Stimulated activated naive CD8-positive, alpha-beta T cell treated with anti-CD3 and anti-CD28 coated beads, Interleukin-15, Interleukin-2, amounts not matched to agents 100 ng/mL and 50 ng/mL, for 24 hours (primary cell): ENCODE measurements at regions not wholly inside any gene's neighbourhood (a gene's known extent, or its start where the extent isn't known, plus 50 kb on each side); places are given as distances from the start of the nearest gene placed in this dataset.

Experiments
- H3K27ac Mint-ChIP-seq: one replicate; pipeline ENCODE4 v1.8.0; 2021; ENCODE audit warnings: mild to moderate bottlenecking, mixed read lengths
- H3K27me3 Mint-ChIP-seq: one replicate; pipeline ENCODE4 v1.8.0; 2021; ENCODE audit warnings: mixed read lengths
- H3K36me3 Mint-ChIP-seq: one replicate; pipeline ENCODE4 v1.8.0; 2021; ENCODE audit warnings: low read depth, mixed read lengths
- H3K4me1 Mint-ChIP-seq: one replicate; pipeline ENCODE4 v1.8.0; 2021; ENCODE audit warnings: low read depth, mixed read lengths
- H3K4me3 Mint-ChIP-seq: one replicate; pipeline ENCODE4 v1.8.0; 2021; ENCODE audit warnings: mild to moderate bottlenecking, mixed read lengths
- H3K9me3 Mint-ChIP-seq: one replicate; pipeline ENCODE4 v1.8.0; 2021; ENCODE audit warnings: mixed read lengths

DNA sequence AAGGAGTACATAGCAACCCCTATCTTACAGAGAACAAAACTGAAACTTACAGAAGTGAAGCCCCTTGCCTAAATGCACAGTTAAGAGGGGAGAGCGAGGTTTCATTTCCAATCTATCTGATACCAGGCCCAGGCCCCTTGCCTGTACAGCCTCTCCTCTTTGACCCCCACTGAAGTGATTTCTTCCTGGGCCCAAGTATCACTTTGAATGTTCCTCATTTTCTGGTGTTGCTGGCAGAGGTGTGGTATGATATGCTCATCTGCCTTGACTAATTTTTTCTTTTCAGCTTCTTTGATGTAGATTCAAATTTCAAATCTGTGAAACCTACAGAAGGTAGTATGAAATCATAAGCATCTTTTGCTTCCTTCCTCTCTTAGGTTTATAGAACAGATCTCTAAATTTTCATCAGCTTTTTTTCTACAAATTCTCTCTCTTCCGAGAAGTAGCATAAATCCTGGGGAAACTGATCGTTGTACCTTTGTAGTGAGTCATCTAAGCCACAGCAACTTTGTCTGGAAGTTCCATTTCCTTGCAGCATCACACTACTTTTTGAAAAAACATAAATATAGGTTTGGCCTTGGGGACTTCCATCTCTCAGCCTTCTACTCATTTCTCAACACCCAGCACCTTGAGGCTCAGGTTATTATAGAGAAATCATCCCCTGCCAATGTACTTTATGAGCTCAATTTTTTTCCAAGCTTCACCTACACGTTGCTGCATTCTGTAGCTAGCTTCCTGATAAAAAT lies 402.4 kb upstream of the PTGER4 start:
- no peaks in the 10 kb centered on the region for H3K27me3 Mint-ChIP-seq
- H3K36me3 Mint-ChIP-seq = no peaks in the 10 kb centered on the region
- H3K4me1 Mint-ChIP-seq = peaks cover 53% of the 10 kb centered on the region
- peaks cover 6% of the 10 kb centered on the region for H3K9me3 Mint-ChIP-seq
- H3K27ac Mint-ChIP-seq = peak overlapping the region; percentile 99
- peak overlapping the region; percentile 63 for H3K4me3 Mint-ChIP-seq

DNA sequence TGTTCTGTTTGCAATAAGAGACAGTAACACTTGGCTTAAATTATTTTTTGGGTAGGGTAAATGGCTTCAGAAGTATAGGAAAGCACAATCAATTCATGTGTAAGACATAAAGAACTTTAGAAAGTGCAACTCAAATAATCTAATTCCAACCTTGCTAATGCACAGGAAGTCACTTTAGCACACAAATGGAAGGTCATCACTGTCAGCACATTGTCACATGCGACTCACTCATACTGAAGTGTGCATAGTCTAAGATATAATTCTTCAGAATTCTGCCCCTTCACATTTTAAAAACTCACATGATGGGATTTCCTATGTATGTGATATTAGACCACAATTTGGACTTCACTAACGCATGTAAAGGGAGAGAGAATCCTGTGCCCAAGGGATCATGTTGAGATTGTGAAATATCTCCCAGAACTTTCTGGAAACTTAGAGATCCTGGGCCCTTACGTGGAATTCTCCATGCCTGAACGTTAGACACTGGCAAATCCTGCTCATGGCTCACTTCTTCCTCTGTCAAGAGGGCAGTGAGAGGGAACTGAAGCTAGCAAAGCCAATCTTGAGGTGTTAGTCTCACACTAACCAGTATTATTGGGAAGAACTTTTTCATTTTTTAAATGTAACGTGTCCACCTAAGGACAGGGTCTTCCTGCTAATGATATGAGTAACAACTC lies 403.2 kb upstream of the PTGER4 start:
- H3K9me3 Mint-ChIP-seq = peaks cover 9% of the 10 kb centered on the region
- peaks cover 55% of the 10 kb centered on the region for H3K4me1 Mint-ChIP-seq
- H3K4me3 Mint-ChIP-seq = peak overlapping the region; percentile 63
- H3K27me3 Mint-ChIP-seq = no peaks in the 10 kb centered on the region
- H3K27ac Mint-ChIP-seq = peak overlapping the region; percentile 99
- no peaks in the 10 kb centered on the region for H3K36me3 Mint-ChIP-seq

DNA sequence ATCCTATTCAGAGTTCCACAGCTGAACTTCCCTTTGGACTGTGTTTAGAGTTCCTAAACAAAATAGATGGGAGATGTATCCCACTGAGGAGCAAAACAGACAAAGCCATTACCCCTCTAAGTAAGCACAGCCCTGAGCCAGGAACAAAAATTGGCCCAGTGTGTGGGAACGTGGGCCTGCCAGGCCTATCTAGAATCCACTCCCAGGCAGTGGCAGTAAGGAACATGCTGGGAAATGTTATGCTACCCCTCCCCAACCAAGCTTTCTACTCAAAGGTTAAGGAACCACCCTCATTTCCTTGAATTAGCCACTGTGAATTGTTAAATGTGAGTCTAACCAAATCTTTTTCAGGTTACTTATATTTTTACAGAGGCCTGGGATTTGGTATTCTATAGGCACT lies 405.1 kb upstream of the PTGER4 start:
- peaks cover 60% of the 10 kb centered on the region for H3K4me1 Mint-ChIP-seq
- no peak overlapping the region for H3K4me3 Mint-ChIP-seq
- H3K27me3 Mint-ChIP-seq = no peaks in the 10 kb centered on the region
- H3K27ac Mint-ChIP-seq = no peak overlapping the region
- H3K36me3 Mint-ChIP-seq = no peaks in the 10 kb centered on the region
- H3K9me3 Mint-ChIP-seq = peaks cover 9% of the 10 kb centered on the region

DNA sequence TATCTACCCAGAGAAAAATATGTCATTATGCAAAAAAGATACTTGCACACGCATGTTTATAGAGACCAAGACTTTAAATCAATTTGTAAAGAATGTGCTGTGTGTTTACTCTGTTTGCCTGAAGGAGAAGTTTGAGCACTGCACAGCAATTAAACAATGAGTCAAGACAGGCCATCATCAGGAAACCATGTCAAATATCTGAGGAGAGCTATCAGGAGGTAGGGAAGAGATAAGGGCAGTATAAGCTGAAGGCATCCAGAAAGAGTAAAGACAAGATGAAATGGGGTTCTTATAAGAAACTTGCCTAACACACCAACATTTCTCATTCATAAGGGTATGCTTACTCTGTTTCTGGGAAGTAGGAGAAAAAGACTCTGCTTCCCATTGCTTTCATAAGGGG lies 405.8 kb upstream of the PTGER4 start:
- no peak overlapping the region for H3K27ac Mint-ChIP-seq
- peaks cover 54% of the 10 kb centered on the region for H3K4me1 Mint-ChIP-seq
- no peaks in the 10 kb centered on the region for H3K36me3 Mint-ChIP-seq
- no peaks in the 10 kb centered on the region for H3K27me3 Mint-ChIP-seq
- no peak overlapping the region for H3K4me3 Mint-ChIP-seq
- peaks cover 9% of the 10 kb centered on the region for H3K9me3 Mint-ChIP-seq

DNA sequence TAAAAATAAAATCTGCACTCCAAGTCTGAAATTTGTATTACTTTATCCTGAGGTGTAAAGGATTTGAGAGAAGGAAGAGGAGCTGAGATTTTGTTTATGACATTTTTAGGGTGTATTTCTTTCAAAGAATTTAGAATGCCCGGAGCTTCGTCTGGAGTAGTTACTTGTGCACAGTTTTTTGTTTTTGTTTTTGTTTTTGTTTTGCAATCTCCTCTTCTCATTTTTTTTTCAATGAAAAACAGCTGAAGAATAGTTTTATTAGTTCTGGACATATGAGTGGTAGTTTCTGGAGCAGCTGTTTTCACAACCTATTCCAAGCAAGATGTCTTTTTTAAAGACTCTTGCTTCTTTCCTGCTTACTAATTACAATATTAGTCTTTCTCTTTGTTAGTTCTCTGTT lies 408.2 kb upstream of the PTGER4 start:
- Mint-ChIP-seq H3K9me3 (peaks cover 9% of the 10 kb centered on the region), H3K4me3 (no peak overlapping the region), H3K36me3 (no peaks in the 10 kb centered on the region), H3K4me1 (peaks cover 29% of the 10 kb centered on the region), H3K27me3 (no peaks in the 10 kb centered on the region), H3K27ac (no peak overlapping the region)

DNA sequence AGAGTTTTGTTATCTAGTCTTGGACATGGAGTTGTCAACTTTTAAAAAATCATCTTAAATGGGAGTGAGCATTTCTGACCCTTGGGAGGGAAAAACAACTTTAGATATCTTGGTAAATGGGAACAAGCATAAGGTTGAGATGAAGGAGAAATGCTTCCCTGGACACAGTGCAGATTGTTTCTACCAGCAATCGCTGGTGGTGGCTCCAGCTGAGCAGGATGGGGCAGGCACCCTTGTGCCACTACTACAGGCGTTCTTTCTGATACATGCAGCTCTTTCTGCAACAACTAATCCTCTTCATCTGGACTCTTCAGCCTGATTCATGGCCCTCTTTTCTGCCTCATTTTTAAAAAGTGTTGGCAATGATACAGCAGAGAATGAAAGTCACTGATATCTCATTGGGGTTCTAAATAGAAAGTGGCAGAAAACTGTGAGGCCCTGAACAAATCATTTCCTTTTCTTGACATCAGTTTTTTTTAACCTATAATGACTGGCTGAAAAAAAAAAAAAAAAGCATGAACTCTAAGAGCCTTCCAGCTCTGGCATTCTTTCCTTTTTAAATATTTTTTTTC lies 409.4 kb upstream of the PTGER4 start:
- H3K4me3 Mint-ChIP-seq = no peak overlapping the region
- no peaks in the 10 kb centered on the region for H3K27me3 Mint-ChIP-seq
- no peaks in the 10 kb centered on the region for H3K36me3 Mint-ChIP-seq
- no peak overlapping the region for H3K27ac Mint-ChIP-seq
- H3K9me3 Mint-ChIP-seq = peaks cover 5% of the 10 kb centered on the region
- H3K4me1 Mint-ChIP-seq = peaks cover 18% of the 10 kb centered on the region

DNA sequence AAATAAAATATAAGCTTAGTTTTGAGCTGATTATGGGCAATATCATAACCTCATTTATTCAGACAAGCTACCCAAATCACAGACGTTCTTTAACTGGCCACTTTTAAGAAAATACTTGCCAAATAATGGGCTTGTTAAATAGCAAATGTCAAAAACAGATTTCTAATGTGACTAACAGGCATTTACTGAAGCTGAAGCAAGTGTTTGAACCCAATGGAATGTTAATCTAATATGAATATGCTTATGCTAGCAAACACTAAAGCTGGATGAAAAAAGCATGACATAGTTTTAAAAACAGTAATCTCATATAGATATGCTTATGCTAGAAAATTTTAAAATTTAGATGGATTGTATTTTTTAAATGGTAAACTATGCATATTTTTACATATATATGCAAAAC lies 411.6 kb upstream of the PTGER4 start:
- H3K27me3 Mint-ChIP-seq = no peaks in the 10 kb centered on the region
- H3K4me3 Mint-ChIP-seq = no peak overlapping the region
- peaks cover 5% of the 10 kb centered on the region for H3K9me3 Mint-ChIP-seq
- no peak overlapping the region for H3K27ac Mint-ChIP-seq
- H3K36me3 Mint-ChIP-seq = no peaks in the 10 kb centered on the region
- H3K4me1 Mint-ChIP-seq = peaks cover 13% of the 10 kb centered on the region

DNA sequence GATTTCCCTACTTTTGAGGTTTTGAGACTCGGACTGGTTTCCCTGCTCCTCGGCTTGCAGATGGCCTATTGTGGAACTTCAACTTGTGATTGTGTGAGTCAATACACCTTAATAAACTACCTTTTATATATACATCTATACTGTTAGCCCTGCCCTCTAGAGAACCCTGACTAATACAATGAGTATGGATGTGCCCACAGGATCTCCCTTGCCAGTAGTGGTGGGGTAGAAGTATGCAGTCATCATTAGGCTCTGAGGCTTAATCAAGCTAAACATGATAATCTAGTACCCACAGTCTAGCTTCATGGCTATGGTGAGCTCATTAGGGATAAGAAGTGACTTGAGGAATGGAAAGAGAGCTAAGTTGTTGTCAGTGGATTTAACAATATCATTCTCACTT lies 412.8 kb upstream of the PTGER4 start:
- Mint-ChIP-seq H3K27ac (no peak overlapping the region), H3K4me1 (peaks cover 13% of the 10 kb centered on the region), H3K27me3 (no peaks in the 10 kb centered on the region), H3K4me3 (no peak overlapping the region), H3K9me3 (peaks cover 3% of the 10 kb centered on the region), H3K36me3 (no peaks in the 10 kb centered on the region)

DNA sequence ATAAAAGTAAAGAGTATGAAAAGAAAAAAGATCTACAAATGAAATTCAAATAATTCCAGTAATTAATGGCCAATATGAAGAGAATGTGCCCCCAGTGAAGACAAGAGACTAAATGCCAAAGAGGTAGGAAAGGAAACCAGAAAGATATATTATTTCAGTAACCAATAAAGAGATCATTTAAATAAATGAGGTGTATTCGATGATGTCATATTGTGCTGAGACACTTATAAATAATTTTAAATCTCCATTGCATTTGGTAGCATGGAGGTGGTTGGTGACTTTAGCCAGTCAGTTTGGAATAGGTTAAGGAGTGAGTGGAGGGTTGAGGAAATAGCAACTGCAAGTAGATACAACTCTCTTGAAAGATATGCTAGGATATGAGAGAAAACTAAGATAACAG lies 417.7 kb upstream of the PTGER4 start:
- Mint-ChIP-seq H3K27ac (peak overlapping the region; percentile 22), H3K9me3 (peaks cover 5% of the 10 kb centered on the region), H3K4me3 (no peak overlapping the region), H3K27me3 (no peaks in the 10 kb centered on the region), H3K36me3 (peaks cover 5% of the 10 kb centered on the region), H3K4me1 (peaks cover 7% of the 10 kb centered on the region)

DNA sequence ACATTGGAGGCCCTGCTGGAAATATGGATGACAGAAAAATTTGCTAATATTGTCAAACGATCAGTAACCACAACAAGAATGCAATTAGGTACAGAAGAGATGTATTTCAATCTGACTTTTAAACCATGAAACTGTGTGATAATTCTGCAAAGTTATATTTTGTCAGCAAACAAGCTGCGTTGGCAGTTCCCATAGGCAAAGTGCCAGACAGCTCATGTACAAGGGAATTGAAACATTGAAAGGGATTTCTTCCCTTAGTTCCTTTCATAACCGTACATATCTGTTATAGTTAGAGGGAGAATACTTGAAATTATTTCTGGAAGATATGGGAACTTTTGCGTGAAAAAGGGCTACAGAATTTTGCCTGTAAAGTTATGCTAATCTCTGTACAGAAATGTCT lies 419.4 kb upstream of the PTGER4 start:
- peaks cover 7% of the 10 kb centered on the region for H3K4me1 Mint-ChIP-seq
- H3K27ac Mint-ChIP-seq = no peak overlapping the region
- no peak overlapping the region for H3K4me3 Mint-ChIP-seq
- no peaks in the 10 kb centered on the region for H3K27me3 Mint-ChIP-seq
- peaks cover 5% of the 10 kb centered on the region for H3K9me3 Mint-ChIP-seq
- peaks cover 5% of the 10 kb centered on the region for H3K36me3 Mint-ChIP-seq

DNA sequence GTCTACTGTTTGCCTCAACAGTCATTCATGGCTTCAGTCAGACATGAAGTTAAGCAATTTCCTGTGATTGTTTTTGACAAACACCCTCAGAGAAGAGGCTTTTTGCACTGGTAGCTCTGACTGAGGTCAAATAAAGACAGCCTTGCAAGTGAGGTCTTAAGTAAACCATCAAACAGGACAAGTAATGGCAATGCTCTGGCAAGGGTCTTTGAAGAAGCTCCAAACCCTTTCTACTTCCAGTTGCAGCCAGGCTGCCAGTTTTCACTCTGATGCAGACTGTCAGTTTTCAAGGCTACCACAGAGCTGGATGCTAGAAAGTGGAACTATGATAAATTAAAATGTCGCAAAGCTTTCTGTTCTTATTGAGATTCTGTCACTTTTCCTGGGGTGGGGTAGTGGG lies 421.5 kb upstream of the PTGER4 start:
- peaks cover 7% of the 10 kb centered on the region for H3K4me1 Mint-ChIP-seq
- peaks cover 5% of the 10 kb centered on the region for H3K9me3 Mint-ChIP-seq
- no peak overlapping the region for H3K4me3 Mint-ChIP-seq
- no peaks in the 10 kb centered on the region for H3K27me3 Mint-ChIP-seq
- H3K36me3 Mint-ChIP-seq = peaks cover 5% of the 10 kb centered on the region
- H3K27ac Mint-ChIP-seq = no peak overlapping the region

DNA sequence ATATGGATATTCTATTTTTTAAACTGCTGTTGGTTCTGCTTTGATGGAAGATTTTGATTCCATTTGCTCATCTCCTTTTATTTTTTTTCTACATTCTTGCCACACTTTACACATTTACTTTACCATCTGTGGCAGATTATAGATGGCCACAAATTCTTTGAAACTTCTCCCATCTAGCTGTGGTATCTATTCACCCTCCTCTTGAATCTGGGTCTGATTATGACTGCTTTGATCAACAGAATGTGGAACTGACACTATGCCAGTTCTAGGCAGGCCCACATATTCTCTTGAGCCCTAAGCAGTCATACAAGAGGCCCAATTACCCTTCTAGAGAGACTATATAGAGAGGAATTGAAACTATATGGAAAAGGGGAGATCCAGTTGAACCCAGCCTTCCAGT lies 439.0 kb upstream of the PTGER4 start:
- Mint-ChIP-seq H3K4me3 (no peak overlapping the region), H3K27ac (no peak overlapping the region), H3K27me3 (no peaks in the 10 kb centered on the region), H3K9me3 (peaks cover 8% of the 10 kb centered on the region), H3K4me1 (peaks cover 15% of the 10 kb centered on the region), H3K36me3 (no peaks in the 10 kb centered on the region)

DNA sequence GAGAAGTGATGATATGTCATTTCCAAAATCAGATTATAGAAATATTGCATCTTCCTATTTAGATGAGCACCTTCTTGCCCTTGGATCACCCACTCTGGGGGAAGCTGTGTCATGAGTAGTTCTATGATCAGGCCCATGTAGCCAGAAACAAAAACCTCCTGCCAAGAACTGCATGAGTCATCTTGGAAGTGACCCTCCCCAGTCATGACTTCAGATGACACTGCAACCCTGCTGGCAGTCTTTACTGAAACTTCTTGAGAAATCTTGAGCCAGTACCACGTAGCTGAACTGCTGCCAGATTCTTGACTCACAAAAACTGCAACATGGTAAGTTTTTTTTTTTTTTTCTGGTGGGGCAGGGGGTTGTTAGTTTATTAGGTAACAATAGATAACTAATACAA lies 439.6 kb upstream of the PTGER4 start:
- no peaks in the 10 kb centered on the region for H3K36me3 Mint-ChIP-seq
- H3K27ac Mint-ChIP-seq = no peak overlapping the region
- H3K27me3 Mint-ChIP-seq = no peaks in the 10 kb centered on the region
- H3K9me3 Mint-ChIP-seq = peaks cover 8% of the 10 kb centered on the region
- peaks cover 15% of the 10 kb centered on the region for H3K4me1 Mint-ChIP-seq
- no peak overlapping the region for H3K4me3 Mint-ChIP-seq

DNA sequence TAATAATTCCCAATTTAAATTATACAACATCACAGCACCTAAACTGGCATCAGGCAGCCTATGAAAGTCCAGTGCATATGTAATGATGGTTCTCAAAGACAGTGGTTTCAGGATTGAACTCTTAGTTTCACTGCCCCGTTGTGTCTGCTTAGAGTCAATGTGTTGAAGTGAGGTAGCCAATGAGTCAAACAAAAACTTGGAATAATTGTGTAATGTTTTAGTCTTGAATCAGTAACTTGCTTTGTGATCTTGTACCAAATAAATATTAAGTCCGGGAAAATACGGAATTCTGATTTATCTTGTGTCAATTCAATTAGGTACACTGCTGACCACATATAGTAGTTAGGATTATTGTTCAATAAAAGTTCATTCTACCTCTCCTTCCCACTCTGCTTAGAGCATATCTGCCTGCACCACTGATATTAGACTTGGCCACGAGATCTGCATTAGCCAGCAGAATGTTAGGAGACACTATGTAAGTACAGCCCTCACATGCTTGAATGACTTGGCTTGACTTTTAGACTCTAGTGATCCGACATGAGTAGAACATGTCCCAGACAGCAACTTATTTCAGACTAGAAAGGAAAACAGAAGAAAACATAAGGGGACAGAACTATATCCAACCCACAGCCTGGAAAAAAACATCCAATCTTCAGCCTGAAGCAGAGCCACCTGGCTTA lies 441.5 kb upstream of the PTGER4 start:
- Mint-ChIP-seq H3K36me3 (no peaks in the 10 kb centered on the region), H3K4me3 (no peak overlapping the region), H3K9me3 (peaks cover 8% of the 10 kb centered on the region), H3K27me3 (no peaks in the 10 kb centered on the region), H3K4me1 (peaks cover 15% of the 10 kb centered on the region), H3K27ac (no peak overlapping the region)
